Heart left ventricle (tissue), 13 donors: ENCODE measurements at regions not wholly inside any gene's neighbourhood (a gene's known extent, or its start where the extent isn't known, plus 50 kb on each side); places are given as distances from the start of the nearest gene placed in this dataset.

Experiments
- CTCF ChIP-seq, 12 donors: fragments of 200-600 bp; sonication (generic) in 4 of 12; IDR thresholded peaks; one replicate each; pipeline versions ENCODE4 v1.5.0 to v1.8.0; 2018 to 2022; ENCODE audit warnings: antibody characterized with exemption in 12 of 12, mild to moderate bottlenecking in 5 of 12
- POLR2A ChIP-seq, 2 donors: fragments of 450-650 bp; IDR thresholded peaks; one replicate each; pipeline ENCODE4 v1.6.1; 2017; ENCODE audit warnings: antibody characterized with exemption in 2 of 2, mild to moderate bottlenecking in 2 of 2, moderate library complexity in 2 of 2
- donor health status: ischemic (EF 13 %, LVEDD 7.1; RV severe dilation, severe dysfunction).
- donor health status: DM: no; HTN: yes; CAD: no.
- donor health status: DM: no; HTN: no; CAD: no.
- donor health status: ischemic (EF 25% LVEDD 6.9; RV normal size, moderate dysfunction).
- donor health status: ischemic (EF 25% LVEDD 5.7; RV mildly dilated, moderate dysfunction).
- donor health status: ischemic (EF 35%, LVEDD 5.7; RV mildly dilated, moderate dysfunction).
- donor health status: nonischemic (EF 11% LVEDD 7.7; RV severe dilation, severe dysfunction).
- donor health status: DM: yes; HTN: yes; CAD: no.
- donor health status: PGD.
- donor health status: ischemic (EF 29% LVEDD 5.4; RV normal size, mild dysfunction).
- donor health status: nonischemic (EF 23%, LVEDD 6.1; RV moderate dilation, normal function).

- TF ChIP-seq CTCF (IDR thresholded peaks at IDR 0.05): no peak
- no peak for TF ChIP-seq POLR2A (IDR thresholded peaks at IDR 0.05)
Observed at GRCh38 chr1:55380355-55380970, 165.3 kb upstream of the USP24 start.
